ENCODE measurements at regions not wholly inside any gene's neighbourhood (a gene's known extent, or its start where the extent isn't known, plus 50 kb on each side); places are given as distances from the start of the nearest gene placed in this dataset.
A peak's percentile ranks its signal among the peaks of the same experiment; 100 is the strongest.

GRCh38 chr1:81577004-81577697, 223.6 kb upstream of the ADGRL2 start:
- no peak for DNase-seq (ENCODE audit: low read depth)

GRCh38 chr1:81574408-81574807, 226.3 kb upstream of the ADGRL2 start:
- DNase-seq (ENCODE audit: low read depth): no peak

GRCh38 chr1:81573458-81573857, 227.3 kb upstream of the ADGRL2 start:
- DNase-seq (ENCODE audit: low read depth): no peak

- no peak for DNase-seq (ENCODE audit: low read depth)
These were observed 228.8 kb upstream of the ADGRL2 start for GRCh38 chr1:81571946-81572345.

GRCh38 chr1:81569761-81570160, 231.0 kb upstream of the ADGRL2 start:
- no peak for DNase-seq (ENCODE audit: low read depth)

- DNase-seq (ENCODE audit: low read depth): no peak
These were observed 237.1 kb upstream of the ADGRL2 start for GRCh38 chr1:81563632-81564031.

- no peak for DNase-seq (ENCODE audit: low read depth)
These were observed 237.8 kb upstream of the ADGRL2 start for GRCh38 chr1:81562934-81563333.

- DNase-seq (ENCODE audit: low read depth): no peak
These were observed 240.1 kb upstream of the ADGRL2 start for GRCh38 chr1:81560629-81561028.

GRCh38 chr1:81559662-81560350, 240.9 kb upstream of the ADGRL2 start:
- DNase-seq (ENCODE audit: low read depth): no peak

GRCh38 chr1:81558291-81559076, 242.2 kb upstream of the ADGRL2 start:
- no peak for DNase-seq (ENCODE audit: low read depth)

GRCh38 chr1:81556968-81557367, 243.8 kb upstream of the ADGRL2 start:
- no peak for DNase-seq (ENCODE audit: low read depth)

GRCh38 chr1:81554534-81554933, 246.2 kb upstream of the ADGRL2 start:
- DNase-seq (ENCODE audit: low read depth): no peak

- DNase-seq (ENCODE audit: low read depth): no peak
These were observed 246.6 kb upstream of the ADGRL2 start for GRCh38 chr1:81554108-81554507.

GRCh38 chr1:81553503-81553902, 247.2 kb upstream of the ADGRL2 start:
- DNase-seq (ENCODE audit: low read depth): no peak

GRCh38 chr1:81551946-81552345, 248.8 kb upstream of the ADGRL2 start:
- no peak for DNase-seq (ENCODE audit: low read depth)

GRCh38 chr1:81550753-81551152, 250.0 kb upstream of the ADGRL2 start:
- DNase-seq (ENCODE audit: low read depth): no peak

- DNase-seq (ENCODE audit: low read depth): no peak
These were observed 251.1 kb upstream of the ADGRL2 start for GRCh38 chr1:81549588-81550127.

- no peak for DNase-seq (ENCODE audit: low read depth)
These were observed 251.7 kb upstream of the ADGRL2 start for GRCh38 chr1:81548918-81549587.

- DNase-seq (ENCODE audit: low read depth): peak; percentile 21
These were observed 252.8 kb upstream of the ADGRL2 start for GRCh38 chr1:81547912-81548303.

- no peak for DNase-seq (ENCODE audit: low read depth)
These were observed 253.3 kb upstream of the ADGRL2 start for GRCh38 chr1:81547261-81547911.

GRCh38 chr1:81545734-81546133, 255.0 kb upstream of the ADGRL2 start:
- no peak for DNase-seq (ENCODE audit: low read depth)

GRCh38 chr1:81543764-81544163, 257.0 kb upstream of the ADGRL2 start:
- no peak for DNase-seq (ENCODE audit: low read depth)

Data from stromal cell of bone marrow (primary cell).